ENCODE measurements at regions not wholly inside any gene's neighbourhood (a gene's known extent, or its start where the extent isn't known, plus 50 kb on each side); places are given as distances from the start of the nearest gene placed in this dataset.

- no peaks in the 10 kb centered on the region for H3K4me1 Mint-ChIP-seq
- H3K27me3 ChIP-seq = no peaks in the 10 kb centered on the region
- H3K27ac Mint-ChIP-seq = no peak overlapping the region
- no peaks in the 10 kb centered on the region for H4K20me1 ChIP-seq (ENCODE audit: low read depth)
- H3F3A ChIP-seq (ENCODE audit: low read depth) = no peaks in the 10 kb centered on the region
- TF ChIP-seq EZH2 (IDR thresholded peaks at IDR 0.05) = no peak
- TF ChIP-seq, protein P1, sequence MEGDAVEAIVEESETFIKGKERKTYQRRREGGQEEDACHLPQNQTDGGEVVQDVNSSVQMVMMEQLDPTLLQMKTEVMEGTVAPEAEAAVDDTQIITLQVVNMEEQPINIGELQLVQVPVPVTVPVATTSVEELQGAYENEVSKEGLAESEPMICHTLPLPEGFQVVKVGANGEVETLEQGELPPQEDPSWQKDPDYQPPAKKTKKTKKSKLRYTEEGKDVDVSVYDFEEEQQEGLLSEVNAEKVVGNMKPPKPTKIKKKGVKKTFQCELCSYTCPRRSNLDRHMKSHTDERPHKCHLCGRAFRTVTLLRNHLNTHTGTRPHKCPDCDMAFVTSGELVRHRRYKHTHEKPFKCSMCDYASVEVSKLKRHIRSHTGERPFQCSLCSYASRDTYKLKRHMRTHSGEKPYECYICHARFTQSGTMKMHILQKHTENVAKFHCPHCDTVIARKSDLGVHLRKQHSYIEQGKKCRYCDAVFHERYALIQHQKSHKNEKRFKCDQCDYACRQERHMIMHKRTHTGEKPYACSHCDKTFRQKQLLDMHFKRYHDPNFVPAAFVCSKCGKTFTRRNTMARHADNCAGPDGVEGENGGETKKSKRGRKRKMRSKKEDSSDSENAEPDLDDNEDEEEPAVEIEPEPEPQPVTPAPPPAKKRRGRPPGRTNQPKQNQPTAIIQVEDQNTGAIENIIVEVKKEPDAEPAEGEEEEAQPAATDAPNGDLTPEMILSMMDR (IDR thresholded peaks at IDR 0.05) = no peak
- no peak for TF ChIP-seq EZH2phosphoT487 (IDR thresholded peaks at IDR 0.05)
- H3K4me3 Mint-ChIP-seq = no peak overlapping the region
- no peak overlapping the region for H3K27ac ChIP-seq
- H3K79me2 ChIP-seq (ENCODE audit: low read depth) = no peaks in the 10 kb centered on the region
- H3K9ac ChIP-seq = no peak overlapping the region
- H2AFZ ChIP-seq (replicated peaks) = no peak overlapping the region
- H3K36me3 ChIP-seq = no peaks in the 10 kb centered on the region
- H3K36me3 Mint-ChIP-seq = no peaks in the 10 kb centered on the region
- no peak overlapping the region for H3K4me2 ChIP-seq
- DNase-seq (ENCODE audit: low spot score) = no peak
- H3K9me3 ChIP-seq (ENCODE audit: low read depth) = no peaks in the 10 kb centered on the region
- peaks cover 11% of the 10 kb centered on the region for H3K9me3 Mint-ChIP-seq
- no peaks in the 10 kb centered on the region for H3K4me1 ChIP-seq
- no peak overlapping the region for H3K4me3 ChIP-seq
- H3K27me3 Mint-ChIP-seq (ENCODE audit: insufficient read depth, low read depth) = peaks cover 5% of the 10 kb centered on the region
These were observed 99.7 kb upstream of the LRRC3B start for GRCh38 chr3:26522919-26523318.

DNA sequence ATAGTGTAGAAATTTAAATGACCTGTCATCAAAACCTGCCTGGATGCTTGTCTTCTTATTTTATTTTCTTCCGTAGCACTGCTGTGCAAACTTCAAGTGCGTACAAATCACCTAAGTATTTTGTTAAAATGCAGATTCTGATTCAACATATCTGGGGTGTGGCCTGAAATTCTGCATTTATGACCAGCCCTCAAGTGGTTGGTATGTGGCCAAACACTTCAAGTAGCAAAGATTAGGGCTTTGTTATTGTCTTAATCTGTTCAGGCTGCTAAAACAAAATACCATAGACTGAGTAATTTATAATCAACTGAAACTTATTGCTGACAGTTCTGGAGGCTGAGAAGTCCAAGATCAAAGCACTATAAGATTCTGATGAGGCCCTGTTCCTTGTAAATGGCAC, 97.6 kb upstream of the LRRC3B start:
- DNase-seq (ENCODE audit: low spot score) = no peak
- Histone ChIP-seq H3K4me3 (no peak overlapping the region), H3K4me1 (no peaks in the 10 kb centered on the region), H3K27me3 (no peaks in the 10 kb centered on the region), H2AFZ (replicated peaks) (no peak overlapping the region), H3K9me3 (ENCODE audit: low read depth) (no peaks in the 10 kb centered on the region), H3K27ac (no peak overlapping the region), H3K36me3 (no peaks in the 10 kb centered on the region), H4K20me1 (ENCODE audit: low read depth) (no peaks in the 10 kb centered on the region), H3K9ac (no peak overlapping the region), H3F3A (ENCODE audit: low read depth) (no peaks in the 10 kb centered on the region), H3K4me2 (no peak overlapping the region), H3K79me2 (ENCODE audit: low read depth) (no peaks in the 10 kb centered on the region)
- Mint-ChIP-seq H3K9me3 (peaks cover 11% of the 10 kb centered on the region), H3K27ac (no peak overlapping the region), H3K27me3 (ENCODE audit: insufficient read depth, low read depth) (peaks cover 2% of the 10 kb centered on the region), H3K4me3 (no peak overlapping the region), H3K4me1 (no peaks in the 10 kb centered on the region), H3K36me3 (no peaks in the 10 kb centered on the region)
- TF ChIP-seq EZH2phosphoT487 (IDR thresholded peaks at IDR 0.05) (no peak), EZH2 (IDR thresholded peaks at IDR 0.05) (no peak)
- TF ChIP-seq, protein P1 (IDR thresholded peaks at IDR 0.05) = no peak

DNA sequence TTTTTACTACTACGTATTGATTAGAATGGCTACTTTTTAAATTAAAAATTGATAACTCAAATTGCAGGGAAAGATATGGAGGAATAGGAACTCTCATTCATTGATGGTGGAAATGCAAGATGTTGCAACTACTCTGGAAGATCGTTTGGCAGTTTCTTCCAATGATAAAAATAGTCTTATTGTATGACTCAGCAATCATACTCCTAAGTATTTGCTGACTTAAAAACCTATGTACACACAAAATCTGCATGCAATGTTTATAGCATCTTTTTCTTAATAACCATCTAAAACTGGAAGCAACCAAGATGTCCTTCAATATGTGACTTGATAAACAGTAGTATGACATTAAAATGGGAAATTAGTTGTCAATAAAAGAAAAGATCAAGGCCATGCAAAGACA, 87.4 kb upstream of the LRRC3B start:
- DNase-seq (ENCODE audit: low spot score) = no peak
- Histone ChIP-seq H3K9me3 (ENCODE audit: low read depth) (no peaks in the 10 kb centered on the region), H2AFZ (replicated peaks) (no peak overlapping the region), H3K27ac (no peak overlapping the region), H3K4me2 (no peak overlapping the region), H3F3A (ENCODE audit: low read depth) (no peaks in the 10 kb centered on the region), H3K4me1 (no peaks in the 10 kb centered on the region), H4K20me1 (ENCODE audit: low read depth) (no peaks in the 10 kb centered on the region), H3K79me2 (ENCODE audit: low read depth) (no peaks in the 10 kb centered on the region), H3K9ac (no peak overlapping the region), H3K27me3 (no peaks in the 10 kb centered on the region), H3K36me3 (no peaks in the 10 kb centered on the region), H3K4me3 (no peak overlapping the region)
- TF ChIP-seq, protein P1 (IDR thresholded peaks at IDR 0.05) = no peak
- TF ChIP-seq EZH2 (IDR thresholded peaks at IDR 0.05) (no peak), EZH2phosphoT487 (IDR thresholded peaks at IDR 0.05) (no peak)
- Mint-ChIP-seq H3K27ac (no peak overlapping the region), H3K9me3 (no peaks in the 10 kb centered on the region), H3K4me1 (no peaks in the 10 kb centered on the region), H3K36me3 (no peaks in the 10 kb centered on the region), H3K27me3 (ENCODE audit: insufficient read depth, low read depth) (no peaks in the 10 kb centered on the region), H3K4me3 (no peak overlapping the region)

DNA sequence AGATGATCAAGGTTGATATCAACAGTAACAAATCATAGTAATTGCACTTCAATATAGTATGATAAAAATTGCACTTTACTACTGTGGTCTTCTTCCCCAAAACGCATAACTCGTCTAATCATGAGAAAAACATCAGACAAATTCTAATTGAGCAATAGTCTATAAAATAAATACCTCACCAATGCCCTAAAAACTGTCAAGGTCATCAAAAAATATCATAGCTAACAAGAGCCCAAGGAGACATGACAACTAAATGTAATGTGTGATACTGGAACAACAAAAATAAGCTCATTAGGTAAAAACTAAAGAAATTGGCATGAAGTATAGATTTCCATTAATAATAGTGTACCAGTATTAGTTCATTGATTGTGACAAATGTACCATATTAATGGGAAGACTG, 85.6 kb upstream of the LRRC3B start:
- TF ChIP-seq EZH2phosphoT487 (IDR thresholded peaks at IDR 0.05) = no peak
- no peak for TF ChIP-seq EZH2 (IDR thresholded peaks at IDR 0.05)
- TF ChIP-seq, protein P1 (IDR thresholded peaks at IDR 0.05) = no peak
- Mint-ChIP-seq H3K36me3 (no peaks in the 10 kb centered on the region), H3K27me3 (ENCODE audit: insufficient read depth, low read depth) (no peaks in the 10 kb centered on the region), H3K9me3 (no peaks in the 10 kb centered on the region), H3K27ac (no peak overlapping the region), H3K4me3 (no peak overlapping the region), H3K4me1 (no peaks in the 10 kb centered on the region)
- no peaks in the 10 kb centered on the region for H3K4me1 ChIP-seq
- no peak overlapping the region for H3K9ac ChIP-seq
- no peaks in the 10 kb centered on the region for H3F3A ChIP-seq (ENCODE audit: low read depth)
- H3K4me3 ChIP-seq = no peak overlapping the region
- H3K4me2 ChIP-seq = no peak overlapping the region
- H4K20me1 ChIP-seq (ENCODE audit: low read depth) = no peaks in the 10 kb centered on the region
- no peak overlapping the region for H3K27ac ChIP-seq
- H3K36me3 ChIP-seq = no peaks in the 10 kb centered on the region
- H3K79me2 ChIP-seq (ENCODE audit: low read depth) = no peaks in the 10 kb centered on the region
- no peak overlapping the region for H2AFZ ChIP-seq (replicated peaks)
- H3K27me3 ChIP-seq = no peaks in the 10 kb centered on the region
- no peaks in the 10 kb centered on the region for H3K9me3 ChIP-seq (ENCODE audit: low read depth)
- DNase-seq (ENCODE audit: low spot score) = no peak
